BJ (cell line): ENCODE measurements at regions not wholly inside any gene's neighbourhood (a gene's known extent, or its start where the extent isn't known, plus 50 kb on each side); places are given as distances from the start of the nearest gene placed in this dataset.

Source experiments
- CTCF ChIA-PET: fragments of 350-600 bp; formaldehyde crosslinking; extraction: SDS; loops from one replicate; lab custom pipeline; 2021; ENCODE audit warnings: antibody characterized with exemption, inconsistent platforms; lab: Yijun Ruan, JAX
- POLR2A ChIA-PET: fragments of 300-600 bp; sonication (Branson Sonifier 250); formaldehyde crosslinking; extraction: SDS; loops from one replicate; lab custom pipeline; 2021; ENCODE audit warnings: antibody characterized with exemption; lab: Charles Lee
- DNase-seq: peaks from one replicate; pipeline ENCODE4 v3.0.0-alpha.2; 2011; ENCODE audit warnings: low read depth
- H3K27me3 ChIP-seq: 2 replicates; pipeline ENCODE4 v1.6.0; 2011; ENCODE audit warnings: low read length; ENCODE audit not compliant: control insufficient read depth, insufficient read depth
- H3K36me3 ChIP-seq: 2 replicates; pipeline ENCODE4 v1.5.1; 2011; ENCODE audit warnings: low read length; ENCODE audit not compliant: control insufficient read depth, insufficient read depth
- H3K4me3 ChIP-seq: 2 replicates; pipeline ENCODE4 v1.5.1; 2011; ENCODE audit warnings: low read depth, mild to moderate bottlenecking, control low read depth, low read length
- TF ChIP-seq, protein P1 (sequence below): IDR thresholded peaks from 2 replicates; pipeline ENCODE4 v1.5.1; 2011; ENCODE audit warnings: low read depth, mild to moderate bottlenecking, control low read depth, inconsistent platforms, low read length, moderate library complexity; ENCODE audit not compliant: insufficient read depth

DNA sequence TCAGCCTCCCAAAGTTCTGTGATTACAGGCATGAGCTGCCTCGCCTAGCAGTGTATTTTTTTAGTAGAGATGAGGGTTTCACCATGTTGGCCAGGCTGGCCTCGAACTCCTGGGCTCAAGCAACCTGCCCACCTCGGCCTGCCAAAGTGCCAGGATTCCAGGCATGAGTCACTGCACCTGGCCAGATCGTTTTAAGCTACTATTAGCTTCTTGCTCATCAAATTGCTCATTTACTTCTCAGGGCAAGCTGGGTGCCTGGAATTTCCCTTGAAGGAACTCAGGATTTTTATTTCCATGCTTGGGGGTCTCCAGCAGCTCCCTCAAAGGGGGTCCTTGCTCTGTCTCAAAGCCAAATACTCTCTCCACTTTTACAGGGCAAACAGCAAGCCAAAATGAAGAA is 798.0 kb upstream of the AUTS2 start:
- POLR2A ChIA-PET: no interaction called here
- no peak for DNase-seq
- TF ChIP-seq, protein P1, sequence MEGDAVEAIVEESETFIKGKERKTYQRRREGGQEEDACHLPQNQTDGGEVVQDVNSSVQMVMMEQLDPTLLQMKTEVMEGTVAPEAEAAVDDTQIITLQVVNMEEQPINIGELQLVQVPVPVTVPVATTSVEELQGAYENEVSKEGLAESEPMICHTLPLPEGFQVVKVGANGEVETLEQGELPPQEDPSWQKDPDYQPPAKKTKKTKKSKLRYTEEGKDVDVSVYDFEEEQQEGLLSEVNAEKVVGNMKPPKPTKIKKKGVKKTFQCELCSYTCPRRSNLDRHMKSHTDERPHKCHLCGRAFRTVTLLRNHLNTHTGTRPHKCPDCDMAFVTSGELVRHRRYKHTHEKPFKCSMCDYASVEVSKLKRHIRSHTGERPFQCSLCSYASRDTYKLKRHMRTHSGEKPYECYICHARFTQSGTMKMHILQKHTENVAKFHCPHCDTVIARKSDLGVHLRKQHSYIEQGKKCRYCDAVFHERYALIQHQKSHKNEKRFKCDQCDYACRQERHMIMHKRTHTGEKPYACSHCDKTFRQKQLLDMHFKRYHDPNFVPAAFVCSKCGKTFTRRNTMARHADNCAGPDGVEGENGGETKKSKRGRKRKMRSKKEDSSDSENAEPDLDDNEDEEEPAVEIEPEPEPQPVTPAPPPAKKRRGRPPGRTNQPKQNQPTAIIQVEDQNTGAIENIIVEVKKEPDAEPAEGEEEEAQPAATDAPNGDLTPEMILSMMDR: no peak
- Histone ChIP-seq H3K36me3 (no peaks in the 10 kb centered on the region), H3K27me3 (no peaks in the 10 kb centered on the region), H3K4me3 (no peak overlapping the region)
- CTCF ChIA-PET: no interaction called here

DNA sequence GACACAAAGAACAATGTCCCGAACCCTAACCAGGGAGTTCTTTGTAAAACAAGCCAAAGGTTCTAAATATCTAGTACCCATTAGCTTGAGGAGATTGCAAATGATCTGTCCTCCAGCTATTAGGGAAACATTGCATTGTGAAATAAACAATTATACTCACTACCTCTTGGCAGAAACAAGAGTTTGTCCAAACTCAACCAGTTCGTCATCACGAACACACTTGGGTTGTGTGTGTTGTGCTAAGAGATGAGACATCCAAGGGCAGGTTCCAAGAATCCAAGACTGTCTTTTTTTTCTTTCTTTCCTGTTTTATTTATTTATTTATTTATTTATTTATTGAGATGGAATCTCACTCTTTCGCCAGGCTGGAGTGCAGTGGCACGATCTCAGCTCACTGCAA is 793.1 kb upstream of the AUTS2 start:
- CTCF ChIA-PET: interaction anchor here (0.6 kb wide), 1 partner anchor 122 kb away, joined by 3 read pairs; no protein-coding TSS in a partner anchor
- no peaks in the 10 kb centered on the region for H3K36me3 ChIP-seq
- no peaks in the 10 kb centered on the region for H3K27me3 ChIP-seq
- TF ChIP-seq, protein P1: no peak
- H3K4me3 ChIP-seq: no peak overlapping the region
- DNase-seq: no peak
- POLR2A ChIA-PET: no interaction called here

DNA sequence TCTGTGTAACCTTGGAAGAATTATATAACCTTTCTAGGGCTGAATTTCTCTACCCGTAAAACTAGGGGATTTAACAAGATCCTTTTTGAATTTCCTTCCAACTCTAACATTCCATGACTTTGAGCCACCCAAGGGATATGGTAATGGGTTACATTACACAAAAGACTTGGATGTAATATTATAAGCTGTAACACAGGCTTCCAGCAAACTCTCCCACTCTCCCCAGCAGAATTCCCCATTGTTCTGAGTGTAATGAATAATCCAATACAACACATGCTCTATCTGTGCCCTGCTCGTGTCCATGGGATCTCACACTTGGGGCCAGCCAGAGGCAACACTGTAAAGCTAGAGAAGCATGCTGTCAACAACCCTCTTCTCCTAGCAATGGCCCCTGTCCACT is 790.6 kb upstream of the AUTS2 start:
- TF ChIP-seq, protein P1: no peak
- ChIA-PET POLR2A (no interaction called here), CTCF (no interaction called here)
- no peak for DNase-seq
- H3K36me3 ChIP-seq: no peaks in the 10 kb centered on the region
- no peak overlapping the region for H3K4me3 ChIP-seq
- no peaks in the 10 kb centered on the region for H3K27me3 ChIP-seq

DNA sequence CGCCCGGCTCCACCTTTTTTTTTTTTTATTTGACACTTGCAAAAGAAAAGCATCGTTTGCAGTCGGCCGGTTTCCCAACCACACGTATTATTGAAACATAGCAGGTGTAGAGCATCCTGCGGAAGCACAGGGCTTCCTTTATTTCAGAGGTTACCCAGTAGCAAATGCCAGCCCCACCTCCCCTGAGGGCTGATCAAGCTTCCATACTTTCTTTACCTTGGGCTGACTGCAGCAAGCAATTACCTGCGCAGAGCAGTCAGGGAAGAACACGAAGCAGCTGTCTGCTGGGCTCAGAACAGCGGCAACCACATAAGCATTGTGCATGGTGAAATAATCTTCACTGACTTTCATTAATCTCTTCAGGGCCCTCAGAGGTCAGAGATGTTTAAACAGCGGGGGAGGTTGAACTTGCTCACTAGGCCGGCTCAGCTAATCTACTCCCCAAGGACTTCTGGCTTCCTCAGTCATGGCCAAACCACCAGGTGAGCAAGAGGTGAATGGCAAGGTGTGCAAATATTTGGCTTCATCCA is 784.7 kb upstream of the AUTS2 start:
- POLR2A ChIA-PET: no interaction called here
- CTCF ChIA-PET: no interaction called here
- DNase-seq: no peak

DNA sequence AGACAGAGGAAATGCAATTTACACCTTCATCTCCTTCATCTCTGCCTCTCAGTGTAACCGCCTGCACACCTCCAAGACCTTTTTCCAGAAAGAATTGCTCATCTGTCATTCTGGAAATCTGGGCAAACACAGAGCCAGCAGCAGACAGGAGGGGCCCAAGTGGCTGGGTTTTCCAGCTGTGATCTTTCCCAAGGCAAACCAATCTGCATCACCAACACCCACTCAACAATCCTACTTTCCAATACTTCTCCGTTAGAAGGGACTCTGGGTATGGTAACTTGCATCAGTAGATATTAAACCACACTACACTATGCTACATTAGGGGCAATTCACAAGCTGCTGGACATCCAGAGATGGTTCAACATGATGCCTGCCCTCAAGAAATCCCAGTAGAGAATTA is 781.8 kb upstream of the AUTS2 start:
- ChIA-PET CTCF (no interaction called here), POLR2A (no interaction called here)
- no peak overlapping the region for H3K4me3 ChIP-seq
- no peaks in the 10 kb centered on the region for H3K27me3 ChIP-seq
- no peaks in the 10 kb centered on the region for H3K36me3 ChIP-seq
- DNase-seq: no peak
- TF ChIP-seq, protein P1: no peak

More for the DNA sequence above, 784.7 kb upstream of the AUTS2 start:
- TF ChIP-seq, protein P1: no peak
- Histone ChIP-seq H3K36me3 (no peaks in the 10 kb centered on the region), H3K27me3 (no peaks in the 10 kb centered on the region), H3K4me3 (no peak overlapping the region)
